ENCODE measurements at regions not wholly inside any gene's neighbourhood (a gene's known extent, or its start where the extent isn't known, plus 50 kb on each side); places are given as distances from the start of the nearest gene placed in this dataset.

GRCh38 chr11:62022211-62022610, 54.8 kb upstream of the FTH1 start:
- Histone ChIP-seq H3K27me3 (ENCODE audit: control insufficient read depth, insufficient read depth, low read length) (no peaks in the 10 kb centered on the region), H3K4me1 (ENCODE audit: control insufficient read depth, insufficient read depth, low read length) (no peaks in the 10 kb centered on the region)

GRCh38 chr11:62020661-62021060, 53.2 kb upstream of the FTH1 start:
- Histone ChIP-seq H3K36me3 (ENCODE audit: control insufficient read depth, insufficient read depth, low read length) (no peaks in the 10 kb centered on the region), H3K27ac (ENCODE audit: low read depth, low read length) (no peak overlapping the region), H3K9ac (ENCODE audit: low read length) (no peak overlapping the region), H3K4me3 (ENCODE audit: low read length) (no peak overlapping the region), H3K4me1 (ENCODE audit: control insufficient read depth, insufficient read depth, low read length) (no peaks in the 10 kb centered on the region), H3K27me3 (ENCODE audit: control insufficient read depth, insufficient read depth, low read length) (no peaks in the 10 kb centered on the region)

More at GRCh38 chr11:62022211-62022610, 54.8 kb upstream of the FTH1 start:
- no peak overlapping the region for H3K9ac ChIP-seq (ENCODE audit: low read length)
- no peak overlapping the region for H3K4me3 ChIP-seq (ENCODE audit: low read length)
- no peak overlapping the region for H3K27ac ChIP-seq (ENCODE audit: low read depth, low read length)
- no peaks in the 10 kb centered on the region for H3K36me3 ChIP-seq (ENCODE audit: control insufficient read depth, insufficient read depth, low read length)

GRCh38 chr11:62018981-62019664, 51.7 kb upstream of the FTH1 start:
- no peak overlapping the region for H3K4me3 ChIP-seq (ENCODE audit: low read length)
- H3K36me3 ChIP-seq (ENCODE audit: control insufficient read depth, insufficient read depth, low read length): no peaks in the 10 kb centered on the region
- no peak overlapping the region for H3K27ac ChIP-seq (ENCODE audit: low read depth, low read length)
- no peaks in the 10 kb centered on the region for H3K4me1 ChIP-seq (ENCODE audit: control insufficient read depth, insufficient read depth, low read length)
- no peak overlapping the region for H3K9ac ChIP-seq (ENCODE audit: low read length)
- H3K27me3 ChIP-seq (ENCODE audit: control insufficient read depth, insufficient read depth, low read length): no peaks in the 10 kb centered on the region

GRCh38 chr11:62017878-62018655, 50.6 kb upstream of the FTH1 start:
- H3K4me3 ChIP-seq (ENCODE audit: low read length): no peak overlapping the region

More at GRCh38 chr11:62017878-62018655, 50.6 kb upstream of the FTH1 start:
- H3K4me1 ChIP-seq (ENCODE audit: control insufficient read depth, insufficient read depth, low read length): no peaks in the 10 kb centered on the region
- H3K9ac ChIP-seq (ENCODE audit: low read length): no peak overlapping the region
- no peaks in the 10 kb centered on the region for H3K36me3 ChIP-seq (ENCODE audit: control insufficient read depth, insufficient read depth, low read length)
- no peaks in the 10 kb centered on the region for H3K27me3 ChIP-seq (ENCODE audit: control insufficient read depth, insufficient read depth, low read length)
- H3K27ac ChIP-seq (ENCODE audit: low read depth, low read length): no peak overlapping the region

Data from rectal smooth muscle tissue (tissue), 1 donor.